Neural progenitor cell (in vitro differentiated cells): ENCODE measurements at regions not wholly inside any gene's neighbourhood (a gene's known extent, or its start where the extent isn't known, plus 50 kb on each side); places are given as distances from the start of the nearest gene placed in this dataset.

ENCODE experiments used
- DNase-seq: peaks from one replicate; pipeline ENCODE4 v3.0.0-alpha.2; 2016; ENCODE audit warnings: low spot score
- H2AFZ ChIP-seq: fragments of 200-600 bp; sonication (generic); replicated peaks from 2 replicates; pipeline ENCODE4 v1.6.1; 2016; ENCODE audit warnings: antibody characterized with exemption
- H3F3A ChIP-seq: fragments of 200-600 bp; sonication (generic); 2 replicates; pipeline ENCODE4 v1.6.1; 2016; ENCODE audit warnings: antibody characterized with exemption, low read depth
- H3K27ac ChIP-seq: fragments of 200-600 bp; sonication (generic); 2 replicates; pipeline ENCODE4 v1.5.1; 2016; ENCODE audit warnings: mild to moderate bottlenecking
- H3K27me3 ChIP-seq: fragments of 200-600 bp; sonication (generic); 2 replicates; pipeline ENCODE4 v1.6.1; 2016; ENCODE audit warnings: mild to moderate bottlenecking, moderate library complexity
- H3K36me3 ChIP-seq: fragments of 200-600 bp; sonication (generic); 2 replicates; pipeline ENCODE4 v1.5.1; 2016
- H3K4me1 ChIP-seq: fragments of 200-600 bp; sonication (generic); 2 replicates; pipeline ENCODE4 v1.6.1; 2016; ENCODE audit warnings: mixed run types
- H3K4me2 ChIP-seq: fragments of 200-600 bp; sonication (generic); 2 replicates; pipeline ENCODE4 v1.6.1; 2016
- H3K4me3 ChIP-seq: fragments of 200-600 bp; sonication (generic); 2 replicates; pipeline ENCODE4 v1.5.1; 2016
- H3K79me2 ChIP-seq: fragments of 200-600 bp; sonication (generic); 2 replicates; pipeline ENCODE4 v1.6.1; 2016; ENCODE audit warnings: low read depth
- H3K9ac ChIP-seq: fragments of 200-600 bp; sonication (generic); 2 replicates; pipeline ENCODE4 v1.6.1; 2016
- H3K9me3 ChIP-seq: fragments of 200-600 bp; sonication (generic); 2 replicates; pipeline ENCODE4 v1.5.1; 2016; ENCODE audit warnings: low read depth
- H4K20me1 ChIP-seq: fragments of 200-600 bp; sonication (generic); 2 replicates; pipeline ENCODE4 v1.6.1; 2016; ENCODE audit warnings: low read depth
- H3K27ac Mint-ChIP-seq: 3 replicates; pipeline ENCODE4 v1.8.0; 2021; ENCODE audit warnings: mixed read lengths
- H3K27me3 Mint-ChIP-seq: 2 replicates; pipeline ENCODE4 v1.8.0; 2022; ENCODE audit warnings: low read depth, mild to moderate bottlenecking, inconsistent platforms, moderate library complexity, mixed read lengths; ENCODE audit not compliant: insufficient read depth
- H3K36me3 Mint-ChIP-seq: 3 replicates; pipeline ENCODE4 v1.8.0; 2021; ENCODE audit warnings: mixed read lengths
- H3K4me1 Mint-ChIP-seq: 3 replicates; pipeline ENCODE4 v1.8.0; 2021; ENCODE audit warnings: mixed read lengths
- H3K4me3 Mint-ChIP-seq: 3 replicates; pipeline ENCODE4 v1.8.0; 2021; ENCODE audit warnings: mild to moderate bottlenecking, moderate library complexity, mixed read lengths
- H3K9me3 Mint-ChIP-seq: 3 replicates; pipeline ENCODE4 v1.8.0; 2020; ENCODE audit warnings: mixed read lengths
- CTCF ChIP-seq: fragments of 200-600 bp; sonication (generic); IDR thresholded peaks from 2 replicates; pipeline ENCODE4 v1.5.1; 2017; ENCODE audit warnings: antibody characterized with exemption, mild to moderate bottlenecking
- EZH2 ChIP-seq: fragments of 200-600 bp; sonication (generic); IDR thresholded peaks from 2 replicates; pipeline ENCODE4 v1.6.1; 2017; ENCODE audit warnings: antibody characterized with exemption, mild to moderate bottlenecking, moderate library complexity
- EZH2phosphoT487 ChIP-seq: fragments of 200-600 bp; sonication (generic); IDR thresholded peaks from 2 replicates; pipeline ENCODE4 v1.6.1; 2017; ENCODE audit warnings: antibody characterized with exemption

- no peaks in the 10 kb centered on the region for H3K27me3 ChIP-seq
- Mint-ChIP-seq H3K36me3 (no peaks in the 10 kb centered on the region), H3K27me3 (peaks cover 3% of the 10 kb centered on the region), H3K4me3 (no peak overlapping the region), H3K27ac (no peak overlapping the region), H3K9me3 (no peaks in the 10 kb centered on the region), H3K4me1 (peaks cover 13% of the 10 kb centered on the region)
- H3K4me3 ChIP-seq = no peak overlapping the region
- H3K79me2 ChIP-seq = no peaks in the 10 kb centered on the region
- H4K20me1 ChIP-seq = no peaks in the 10 kb centered on the region
- no peak overlapping the region for H2AFZ ChIP-seq
- no peak overlapping the region for H3K4me2 ChIP-seq
- TF ChIP-seq CTCF (no peak), EZH2phosphoT487 (no peak), EZH2 (no peak)
- no peak for DNase-seq
- no peaks in the 10 kb centered on the region for H3K36me3 ChIP-seq
- H3K9me3 ChIP-seq = no peaks in the 10 kb centered on the region
- no peaks in the 10 kb centered on the region for H3K4me1 ChIP-seq
- no peak overlapping the region for H3K9ac ChIP-seq
- H3F3A ChIP-seq = no peaks in the 10 kb centered on the region
- no peak overlapping the region for H3K27ac ChIP-seq
Observed at GRCh38 chr14:26289891-26290486, 307.8 kb downstream of the NOVA1 start.

GRCh38 chr14:26286913-26287205 lies 311.0 kb downstream of the NOVA1 start:
- peaks cover 13% of the 10 kb centered on the region for H3K4me1 Mint-ChIP-seq
- H3K27me3 Mint-ChIP-seq = peaks cover 3% of the 10 kb centered on the region
- DNase-seq = no peak
- Histone ChIP-seq H3F3A (no peaks in the 10 kb centered on the region), H3K27me3 (no peaks in the 10 kb centered on the region), H3K9me3 (no peaks in the 10 kb centered on the region), H3K4me3 (no peak overlapping the region), H3K4me2 (no peak overlapping the region), H2AFZ (no peak overlapping the region), H3K9ac (no peak overlapping the region), H3K4me1 (no peaks in the 10 kb centered on the region), H3K79me2 (no peaks in the 10 kb centered on the region), H3K36me3 (no peaks in the 10 kb centered on the region), H3K27ac (no peak overlapping the region), H4K20me1 (no peaks in the 10 kb centered on the region)
- H3K9me3 Mint-ChIP-seq = no peaks in the 10 kb centered on the region
- no peaks in the 10 kb centered on the region for H3K36me3 Mint-ChIP-seq
- H3K27ac Mint-ChIP-seq = no peak overlapping the region
- no peak for TF ChIP-seq EZH2phosphoT487
- no peak for TF ChIP-seq EZH2
- no peak for TF ChIP-seq CTCF
- no peak overlapping the region for H3K4me3 Mint-ChIP-seq

- H3K27ac Mint-ChIP-seq = no peak overlapping the region
- Histone ChIP-seq H3K27ac (no peak overlapping the region), H3F3A (no peaks in the 10 kb centered on the region), H3K36me3 (no peaks in the 10 kb centered on the region), H2AFZ (no peak overlapping the region), H3K4me2 (no peak overlapping the region), H3K9ac (no peak overlapping the region), H3K27me3 (no peaks in the 10 kb centered on the region), H3K79me2 (no peaks in the 10 kb centered on the region), H3K9me3 (no peaks in the 10 kb centered on the region), H3K4me3 (no peak overlapping the region), H3K4me1 (no peaks in the 10 kb centered on the region), H4K20me1 (no peaks in the 10 kb centered on the region)
- no peak for DNase-seq
- H3K27me3 Mint-ChIP-seq = peaks cover 3% of the 10 kb centered on the region
- no peaks in the 10 kb centered on the region for H3K9me3 Mint-ChIP-seq
- TF ChIP-seq EZH2phosphoT487 = no peak
- no peak for TF ChIP-seq EZH2
- no peak for TF ChIP-seq CTCF
- no peaks in the 10 kb centered on the region for H3K36me3 Mint-ChIP-seq
- H3K4me3 Mint-ChIP-seq = no peak overlapping the region
- H3K4me1 Mint-ChIP-seq = peaks cover 13% of the 10 kb centered on the region
Observed at GRCh38 chr14:26286081-26286912, 311.5 kb downstream of the NOVA1 start.
